OCI-LY7 (cell line): ENCODE measurements at regions not wholly inside any gene's neighbourhood (a gene's known extent, or its start where the extent isn't known, plus 50 kb on each side); places are given as distances from the start of the nearest gene placed in this dataset.

Experiments
- BruUV-seq: library from RNA; stranded (reverse); fragments of 400-500 nt; replicated peaks from 2 replicates; lab custom pipeline; 2021; lab: Mats Ljungman, UMichigan
- CTCF ChIA-PET: fragments of 300-600 bp; sonication (Branson Sonifier 250); formaldehyde crosslinking; loops from one replicate; lab custom pipeline; 2022; ENCODE audit warnings: antibody characterized with exemption; ENCODE audit not compliant: unreplicated experiment; lab: Charles Lee
- POLR2A ChIA-PET: fragments of 300-600 bp; sonication (Branson Sonifier 250); formaldehyde crosslinking; loops from one replicate; lab custom pipeline; 2022; ENCODE audit warnings: antibody characterized with exemption; lab: Charles Lee
- DNase-seq: peaks from one replicate; pipeline ENCODE4 v3.0.0-alpha.2; 2015; ENCODE audit warnings: low spot score
- H2AFZ ChIP-seq: fragments of 200-600 bp; sonication (generic), shearing (Covaris generic); 2 replicates; pipeline ENCODE4 v1.6.1; 2014; ENCODE audit warnings: mild to moderate bottlenecking, antibody characterized with exemption, low read length, moderate library complexity
- H3K27ac ChIP-seq: fragments of 200-600 bp; sonication (generic); 2 replicates; pipeline ENCODE4 v1.5.1; 2014; ENCODE audit warnings: mixed run types, low read depth, mild to moderate bottlenecking, moderate library complexity, low read length, inconsistent platforms; ENCODE audit not compliant: poor library complexity, severe bottlenecking
- H3K36me3 ChIP-seq: fragments of 200-600 bp; sonication (generic); 2 replicates; pipeline ENCODE4 v1.6.1; 2014; ENCODE audit warnings: mild to moderate bottlenecking, antibody characterized with exemption, low read length, moderate library complexity, mixed read lengths; ENCODE audit not compliant: insufficient read depth
- H3K4me1 ChIP-seq: fragments of 200-600 bp; sonication (generic); 2 replicates; pipeline ENCODE4 v1.5.1; 2014; ENCODE audit warnings: mild to moderate bottlenecking, low read length; ENCODE audit not compliant: insufficient read depth, poor library complexity, severe bottlenecking
- H3K4me2 ChIP-seq: fragments of 200-600 bp; sonication (generic); 2 replicates; pipeline ENCODE4 v1.6.1; 2014; ENCODE audit warnings: mild to moderate bottlenecking, low read length
- H3K4me3 ChIP-seq: fragments of 200-600 bp; sonication (generic); 2 replicates; pipeline ENCODE4 v1.5.1; 2014; ENCODE audit warnings: mild to moderate bottlenecking, low read depth, low read length; ENCODE audit not compliant: poor library complexity, severe bottlenecking
- H3K79me2 ChIP-seq: fragments of 200-600 bp; sonication (generic); 2 replicates; pipeline ENCODE4 v1.6.1; 2016; ENCODE audit warnings: low read depth, mild to moderate bottlenecking, low read length, moderate library complexity, mixed read lengths; ENCODE audit not compliant: insufficient read depth
- H3K9me2 ChIP-seq: fragments of 200-600 bp; sonication (generic); 2 replicates; pipeline ENCODE4 v1.6.1; 2016; ENCODE audit warnings: mild to moderate bottlenecking, low read length, mixed read lengths; ENCODE audit not compliant: insufficient read depth
- H3K9me3 ChIP-seq: fragments of 200-600 bp; sonication (generic); 2 replicates; pipeline ENCODE4 v1.6.1; 2014; ENCODE audit warnings: mild to moderate bottlenecking, mixed run types, low read length, mixed read lengths
- H4K20me1 ChIP-seq: fragments of 200-600 bp; sonication (generic); 2 replicates; pipeline ENCODE4 v1.6.1; 2014; ENCODE audit warnings: mild to moderate bottlenecking, antibody characterized with exemption, low read length, moderate library complexity, mixed read lengths; ENCODE audit not compliant: insufficient read depth
- EZH2phosphoT487 ChIP-seq: fragments of 200-600 bp; sonication (generic); IDR thresholded peaks from 2 replicates; pipeline ENCODE4 v1.6.1; 2018; ENCODE audit warnings: low read depth, borderline replicate concordance, mild to moderate bottlenecking, mixed run types, antibody characterized with exemption, low read length, moderate library complexity, mixed read lengths
- intact Hi-C: fragments of 100-400 bp; cut with micrococcal nuclease; formaldehyde crosslinking; loops from one replicate; pipeline ENCODE4 v1.10.0; 2022; ENCODE audit not compliant: unreplicated experiment
- TF ChIP-seq, protein P1 (sequence below): fragments of 200-600 bp; sonication (generic); conservative IDR thresholded peaks from 2 replicates; pipeline ENCODE4 v1.5.1; 2014; ENCODE audit warnings: mild to moderate bottlenecking, antibody characterized with exemption, low read length, moderate library complexity, mixed read lengths

DNA sequence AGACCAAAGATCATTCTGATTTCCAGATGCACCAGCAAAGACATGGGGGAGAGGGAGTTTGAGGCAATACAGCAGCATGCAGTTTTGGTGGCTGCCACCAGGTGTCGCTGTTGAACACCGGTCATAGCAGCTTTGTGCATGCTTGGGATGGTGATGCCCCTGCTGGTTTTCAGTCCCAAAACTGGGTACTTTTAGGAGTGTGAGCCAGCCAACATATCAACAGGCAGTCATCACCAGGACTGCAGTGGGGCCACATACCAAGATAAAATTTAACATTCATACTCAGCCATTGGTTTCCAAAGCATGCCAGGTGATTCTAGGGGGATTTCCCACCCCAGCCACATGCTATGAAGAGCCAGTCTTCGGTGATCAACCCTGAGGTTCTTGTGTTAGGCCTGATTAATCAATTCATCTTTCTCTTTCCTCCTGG is 64.2 kb downstream of the PHETA1 start:
- H3K4me3 ChIP-seq = no peak overlapping the region

DNA sequence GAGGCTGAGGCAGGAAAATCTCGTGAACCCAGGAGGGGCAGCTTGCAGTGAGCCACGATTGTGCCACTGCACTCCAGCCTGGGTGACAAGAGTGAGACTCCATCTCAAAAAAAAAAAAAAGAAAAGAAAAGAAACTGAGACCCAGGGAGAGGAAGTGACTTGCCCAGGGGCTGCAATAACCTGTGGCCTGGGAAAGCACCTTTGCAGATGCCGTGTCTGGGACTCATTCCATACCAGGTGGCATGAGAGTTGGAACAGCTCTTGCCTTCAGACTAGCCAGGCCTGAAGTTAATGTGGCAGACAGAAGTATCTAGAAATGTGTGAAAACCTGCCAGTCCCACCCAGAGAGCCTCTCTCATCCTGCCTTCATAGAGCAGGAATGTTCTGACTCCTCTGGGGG is 65.4 kb downstream of the PHETA1 start:
- H3K4me1 ChIP-seq = no peaks in the 10 kb centered on the region
- BruUV-seq = no TSS peak
- H4K20me1 ChIP-seq = no peaks in the 10 kb centered on the region
- no peak for TF ChIP-seq EZH2phosphoT487
- TF ChIP-seq, protein P1, sequence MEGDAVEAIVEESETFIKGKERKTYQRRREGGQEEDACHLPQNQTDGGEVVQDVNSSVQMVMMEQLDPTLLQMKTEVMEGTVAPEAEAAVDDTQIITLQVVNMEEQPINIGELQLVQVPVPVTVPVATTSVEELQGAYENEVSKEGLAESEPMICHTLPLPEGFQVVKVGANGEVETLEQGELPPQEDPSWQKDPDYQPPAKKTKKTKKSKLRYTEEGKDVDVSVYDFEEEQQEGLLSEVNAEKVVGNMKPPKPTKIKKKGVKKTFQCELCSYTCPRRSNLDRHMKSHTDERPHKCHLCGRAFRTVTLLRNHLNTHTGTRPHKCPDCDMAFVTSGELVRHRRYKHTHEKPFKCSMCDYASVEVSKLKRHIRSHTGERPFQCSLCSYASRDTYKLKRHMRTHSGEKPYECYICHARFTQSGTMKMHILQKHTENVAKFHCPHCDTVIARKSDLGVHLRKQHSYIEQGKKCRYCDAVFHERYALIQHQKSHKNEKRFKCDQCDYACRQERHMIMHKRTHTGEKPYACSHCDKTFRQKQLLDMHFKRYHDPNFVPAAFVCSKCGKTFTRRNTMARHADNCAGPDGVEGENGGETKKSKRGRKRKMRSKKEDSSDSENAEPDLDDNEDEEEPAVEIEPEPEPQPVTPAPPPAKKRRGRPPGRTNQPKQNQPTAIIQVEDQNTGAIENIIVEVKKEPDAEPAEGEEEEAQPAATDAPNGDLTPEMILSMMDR = no peak
- DNase-seq = no peak
- no peaks in the 10 kb centered on the region for H3K9me2 ChIP-seq
- H3K36me3 ChIP-seq = no peaks in the 10 kb centered on the region
- peaks cover 23% of the 10 kb centered on the region for H3K9me3 ChIP-seq
- POLR2A ChIA-PET = interaction anchor here (0.7 to 1.3 kb wide), 3 partner anchors 141 to 789 kb away, joined by 3 to 5 read pairs (median 4); no protein-coding TSS in a partner anchor
- no peak overlapping the region for H3K4me3 ChIP-seq
- no peak overlapping the region for H3K4me2 ChIP-seq
- H3K79me2 ChIP-seq = no peaks in the 10 kb centered on the region
- intact Hi-C loops = no loop called here
- no peak overlapping the region for H2AFZ ChIP-seq
- CTCF ChIA-PET = no interaction called here
- H3K27ac ChIP-seq = no peak overlapping the region

More for the DNA sequence above, 64.2 kb downstream of the PHETA1 start:
- H3K4me1 ChIP-seq = no peaks in the 10 kb centered on the region
- no peaks in the 10 kb centered on the region for H3K79me2 ChIP-seq
- no peak overlapping the region for H3K27ac ChIP-seq
- H3K9me3 ChIP-seq = peaks cover 23% of the 10 kb centered on the region
- H3K36me3 ChIP-seq = no peaks in the 10 kb centered on the region
- peak; percentile 57 for DNase-seq
- no peak overlapping the region for H2AFZ ChIP-seq
- H4K20me1 ChIP-seq = no peaks in the 10 kb centered on the region
- intact Hi-C loops = no loop called here
- H3K9me2 ChIP-seq = no peaks in the 10 kb centered on the region
- H3K4me2 ChIP-seq = no peak overlapping the region
- POLR2A ChIA-PET = interaction anchor here (0.6 kb wide), 1 partner anchor 358 kb away, joined by 4 read pairs; no protein-coding TSS in a partner anchor
- CTCF ChIA-PET = no interaction called here
- TF ChIP-seq EZH2phosphoT487 = no peak
- TF ChIP-seq, protein P1 = peak; percentile 98
- no TSS peak for BruUV-seq

DNA sequence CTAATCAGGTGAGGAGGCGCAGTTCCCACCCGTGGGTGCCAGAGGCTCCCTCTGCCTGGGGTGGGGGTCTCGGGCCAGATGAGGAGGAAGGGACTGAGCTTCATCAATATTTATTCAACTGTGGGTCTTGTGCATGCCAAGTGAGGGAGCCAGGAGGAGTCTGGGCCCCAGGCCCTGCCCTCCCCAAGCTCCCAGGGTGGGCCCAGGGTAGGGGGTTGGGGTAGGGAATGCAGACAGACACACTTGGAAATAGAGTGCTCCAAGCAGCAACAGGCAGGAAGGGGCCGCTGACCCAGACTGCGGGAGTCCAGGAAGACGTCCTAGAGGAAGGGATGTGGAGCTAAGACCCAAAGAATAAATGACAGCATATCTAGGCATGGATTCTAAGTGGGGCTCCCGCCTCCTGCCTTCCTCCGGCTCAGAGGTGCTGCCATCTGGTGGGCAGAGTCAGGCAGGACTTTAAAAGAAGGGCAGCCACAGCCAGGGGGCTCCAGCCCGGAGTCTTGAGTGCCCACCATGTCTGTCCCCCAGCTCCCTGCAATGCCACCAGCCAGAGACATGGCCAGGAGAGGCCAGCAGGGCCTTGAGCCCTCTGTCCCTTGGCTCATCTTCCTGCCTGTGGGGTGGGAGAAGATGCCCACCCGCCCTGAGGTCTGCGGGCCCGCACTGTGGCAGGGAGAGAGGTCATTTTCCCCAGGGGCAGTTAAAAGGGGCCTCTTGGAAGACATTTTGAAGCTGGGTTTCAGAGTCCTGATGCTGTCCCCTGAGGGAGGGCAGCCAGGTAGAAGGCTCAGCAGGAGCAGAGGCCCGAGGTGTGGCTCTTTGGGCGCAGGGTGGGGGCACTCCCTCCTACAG is 70.1 kb downstream of the PHETA1 start:
- Histone ChIP-seq H3K4me2 (no peak overlapping the region), H3K79me2 (no peaks in the 10 kb centered on the region), H3K9me2 (no peaks in the 10 kb centered on the region), H3K36me3 (no peaks in the 10 kb centered on the region), H3K4me1 (no peaks in the 10 kb centered on the region), H3K4me3 (no peak overlapping the region), H3K9me3 (0 out of 2 replicates have a peak, but pooled peaks cover under 1% of the 10 kb centered on the region), H4K20me1 (no peaks in the 10 kb centered on the region), H2AFZ (no peak overlapping the region), H3K27ac (no peak overlapping the region)
- CTCF ChIA-PET = no interaction called here
- intact Hi-C loops = loop anchor here (1.0 kb wide), 2 partner anchors 275 to 362 kb away; no protein-coding TSS in a partner anchor
- POLR2A ChIA-PET = no interaction called here
- no peak for TF ChIP-seq EZH2phosphoT487
- TF ChIP-seq, protein P1 = peak; percentile 89
- BruUV-seq = no TSS peak
- peak; percentile 62 for DNase-seq
